GM23338 (cell line): ENCODE measurements at regions not wholly inside any gene's neighbourhood (a gene's known extent, or its start where the extent isn't known, plus 50 kb on each side); places are given as distances from the start of the nearest gene placed in this dataset.

ENCODE experiments used
- ATAC-seq: fragments of 200-7000 bp; cut with Tn5 transposase; 3 replicates; pipeline ENCODE4 v1.9.1; 2020
- DNase-seq: peaks from one replicate; pipeline ENCODE4 v3.0.0-alpha.2; 2015; ENCODE audit warnings: low spot score
- H2AFZ ChIP-seq: fragments of 200-600 bp; sonication (generic); 2 replicates; pipeline ENCODE4 v1.8.0; 2016; ENCODE audit warnings: antibody characterized with exemption, mild to moderate bottlenecking, moderate library complexity
- H3F3A ChIP-seq: fragments of 200-600 bp; sonication (generic); replicated peaks from 2 replicates; pipeline ENCODE4 v1.8.0; 2017; ENCODE audit warnings: antibody characterized with exemption, mixed run types, low read depth
- H3K27ac ChIP-seq: fragments of 200-600 bp; sonication (generic); 2 replicates; pipeline ENCODE4 v1.6.1; 2016; ENCODE audit warnings: low read depth
- H3K27me3 ChIP-seq: fragments of 200-600 bp; sonication (generic); 2 replicates; pipeline ENCODE4 v1.8.0; 2016; ENCODE audit warnings: mild to moderate bottlenecking, mixed run types, moderate library complexity; ENCODE audit not compliant: insufficient read depth
- H3K36me3 ChIP-seq: fragments of 200-600 bp; sonication (generic); 2 replicates; pipeline ENCODE4 v1.8.0; 2016; ENCODE audit warnings: mild to moderate bottlenecking; ENCODE audit not compliant: insufficient read depth
- H3K4me1 ChIP-seq: fragments of 200-600 bp; sonication (generic); 2 replicates; pipeline ENCODE4 v1.8.0; 2016; ENCODE audit warnings: mild to moderate bottlenecking, moderate library complexity; ENCODE audit not compliant: insufficient read depth
- H3K4me2 ChIP-seq: fragments of 200-600 bp; sonication (generic); 2 replicates; pipeline ENCODE4 v1.7.1; 2017; ENCODE audit warnings: mixed run types
- H3K4me3 ChIP-seq: fragments of 200-600 bp; sonication (generic); 2 replicates; pipeline ENCODE4 v1.6.1; 2016; ENCODE audit warnings: mixed run types
- H3K79me2 ChIP-seq: fragments of 200-600 bp; sonication (generic); replicated peaks from 2 replicates; pipeline ENCODE4 v1.8.0; 2017; ENCODE audit warnings: mild to moderate bottlenecking; ENCODE audit not compliant: insufficient read depth
- H3K9me2 ChIP-seq: fragments of 200-600 bp; sonication (generic); 2 replicates; pipeline ENCODE4 v1.8.0; 2017; ENCODE audit not compliant: insufficient read depth
- H4K20me1 ChIP-seq: fragments of 200-600 bp; sonication (generic); replicated peaks from 2 replicates; pipeline ENCODE4 v1.8.0; 2017; ENCODE audit warnings: mild to moderate bottlenecking; ENCODE audit not compliant: insufficient read depth
- H3K27ac Mint-ChIP-seq: 2 replicates; pipeline ENCODE4 v1.8.0; 2020; ENCODE audit warnings: inconsistent platforms, mild to moderate bottlenecking, moderate library complexity, mixed read lengths
- H3K27me3 Mint-ChIP-seq: 3 replicates; pipeline ENCODE4 v1.8.0; 2022; ENCODE audit warnings: low read depth, mild to moderate bottlenecking, moderate library complexity, mixed read lengths, inconsistent platforms; ENCODE audit not compliant: insufficient read depth, poor library complexity
- H3K36me3 Mint-ChIP-seq: 3 replicates; pipeline ENCODE4 v1.8.0; 2021; ENCODE audit warnings: low read depth, mild to moderate bottlenecking, inconsistent platforms, moderate library complexity, mixed read lengths
- H3K4me1 Mint-ChIP-seq: 3 replicates; pipeline ENCODE4 v1.8.0; 2020; ENCODE audit warnings: mild to moderate bottlenecking, inconsistent platforms, mixed read lengths
- H3K4me3 Mint-ChIP-seq: 3 replicates; pipeline ENCODE4 v1.8.0; 2021; ENCODE audit warnings: moderate library complexity, mild to moderate bottlenecking, inconsistent platforms, mixed read lengths
- H3K9me3 Mint-ChIP-seq: 3 replicates; pipeline ENCODE4 v1.8.0; 2020; ENCODE audit warnings: moderate library complexity, mild to moderate bottlenecking, inconsistent platforms, mixed read lengths
- EZH2phosphoT487 ChIP-seq: fragments of 200-600 bp; sonication (generic); IDR thresholded peaks from one replicate; pipeline ENCODE4 v1.8.1; 2018; ENCODE audit warnings: antibody characterized with exemption; ENCODE audit not compliant: unreplicated experiment
- REST ChIP-seq: IDR thresholded peaks from one replicate; pipeline ENCODE4 v1.6.1; 2018; ENCODE audit warnings: antibody characterized with exemption; ENCODE audit not compliant: unreplicated experiment
- ZNF114 ChIP-seq: fragments of 250-450 bp; sonication (Bioruptor Pico); IDR thresholded peaks from 2 replicates; pipeline ENCODE4 v1.5.0; 2020; ENCODE audit warnings: mild to moderate bottlenecking, moderate library complexity
- ZNF331 ChIP-seq: fragments of 250-450 bp; sonication (Bioruptor Pico); IDR thresholded peaks from 2 replicates; pipeline ENCODE4 v1.5.0; 2020; ENCODE audit warnings: low read depth, mild to moderate bottlenecking, moderate library complexity
- TF ChIP-seq, protein P1 (sequence below): IDR thresholded peaks from 2 replicates; pipeline ENCODE4 v1.6.1; 2016; ENCODE audit warnings: antibody characterized with exemption

DNA sequence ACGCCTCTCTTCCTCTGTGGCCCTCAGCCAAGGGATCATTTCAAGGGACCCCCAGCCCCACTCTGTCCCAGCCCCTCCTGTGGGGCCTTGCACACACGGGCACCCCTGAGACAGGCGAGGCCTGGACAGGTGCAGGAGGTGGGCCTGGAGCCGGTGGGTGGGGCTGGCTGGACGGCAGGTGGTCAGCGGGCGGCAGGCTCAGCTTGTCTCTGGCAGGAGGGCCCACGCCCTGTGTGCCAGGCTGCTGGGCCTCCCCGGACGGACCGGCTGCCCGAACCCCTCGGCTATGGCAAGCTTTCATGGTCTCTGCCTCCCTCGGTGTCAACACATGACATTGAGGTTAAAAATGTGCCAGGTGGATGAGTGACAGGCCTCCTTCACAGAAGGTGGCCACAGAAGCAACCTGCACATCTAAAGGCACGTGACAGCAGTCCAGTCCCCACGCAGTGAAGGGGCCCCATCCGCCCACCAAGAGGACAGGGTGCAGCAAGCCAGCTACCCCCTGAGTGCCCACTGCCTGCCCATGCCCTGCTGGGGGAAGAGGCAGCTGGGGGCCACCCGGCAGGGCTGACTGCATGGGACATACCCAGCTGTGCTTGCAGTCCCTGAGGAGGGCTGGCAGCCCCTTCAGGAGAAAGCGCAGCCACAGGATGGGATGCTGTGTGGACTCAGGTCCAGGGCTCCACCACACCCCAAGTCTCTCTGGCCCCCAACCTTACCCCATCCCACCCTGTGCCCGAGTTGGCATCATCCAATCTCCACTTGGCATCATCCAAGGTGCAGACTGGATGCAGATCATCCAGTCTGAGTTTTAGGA lies 109.3 kb downstream of the FAM53A start:
- H3K36me3 Mint-ChIP-seq: no peaks in the 10 kb centered on the region; the same call in 2 of the 3 replicates
- Histone ChIP-seq H3K4me2 (no peak overlapping the region), H3K79me2 (no peaks in the 10 kb centered on the region), H3F3A (peaks cover under 1% of the 10 kb centered on the region; the same call in 1 of the 2 replicates), H3K4me1 (peaks cover 31% of the 10 kb centered on the region), H2AFZ (no peak overlapping the region), H3K27me3 (peaks cover 10% of the 10 kb centered on the region), H3K9me2 (no peaks in the 10 kb centered on the region), H4K20me1 (no peaks in the 10 kb centered on the region), H3K4me3 (no peak overlapping the region), H3K36me3 (no peaks in the 10 kb centered on the region), H3K27ac (no peak overlapping the region)
- no peak for ATAC-seq
- no peak for TF ChIP-seq ZNF331 (CRISPR knock-in tag)
- TF ChIP-seq EZH2phosphoT487: no peak
- no peak for TF ChIP-seq REST
- TF ChIP-seq ZNF114: no peak
- H3K4me3 Mint-ChIP-seq: no peak overlapping the region
- no peak overlapping the region for H3K27ac Mint-ChIP-seq
- peaks cover 38% of the 10 kb centered on the region for H3K4me1 Mint-ChIP-seq
- peaks cover 23% of the 10 kb centered on the region for H3K27me3 Mint-ChIP-seq
- no peaks in the 10 kb centered on the region; the same call in 2 of the 3 replicates for H3K9me3 Mint-ChIP-seq
- no peak for DNase-seq

GRCh38 chr4:1573830-1574459 lies 110.2 kb downstream of the FAM53A start:
- no peak overlapping the region for H3K4me3 ChIP-seq
- ATAC-seq: no peak
- Mint-ChIP-seq H3K4me3 (no peak overlapping the region; the same call in 2 of the 3 replicates), H3K4me1 (peaks cover 40% of the 10 kb centered on the region), H3K27me3 (peaks cover 24% of the 10 kb centered on the region), H3K27ac (no peak overlapping the region), H3K9me3 (no peaks in the 10 kb centered on the region; the same call in 2 of the 3 replicates), H3K36me3 (no peaks in the 10 kb centered on the region; the same call in 2 of the 3 replicates)
- no peak overlapping the region for H3K27ac ChIP-seq
- no peak overlapping the region for H2AFZ ChIP-seq
- H3F3A ChIP-seq: no peaks in the 10 kb centered on the region
- H3K27me3 ChIP-seq: peaks cover 10% of the 10 kb centered on the region
- H3K9me2 ChIP-seq: no peaks in the 10 kb centered on the region
- DNase-seq: no peak
- no peaks in the 10 kb centered on the region for H3K79me2 ChIP-seq
- no peaks in the 10 kb centered on the region for H3K36me3 ChIP-seq
- no peak overlapping the region for H3K4me2 ChIP-seq
- peaks cover 31% of the 10 kb centered on the region for H3K4me1 ChIP-seq
- H4K20me1 ChIP-seq: no peaks in the 10 kb centered on the region
- TF ChIP-seq, protein P1, sequence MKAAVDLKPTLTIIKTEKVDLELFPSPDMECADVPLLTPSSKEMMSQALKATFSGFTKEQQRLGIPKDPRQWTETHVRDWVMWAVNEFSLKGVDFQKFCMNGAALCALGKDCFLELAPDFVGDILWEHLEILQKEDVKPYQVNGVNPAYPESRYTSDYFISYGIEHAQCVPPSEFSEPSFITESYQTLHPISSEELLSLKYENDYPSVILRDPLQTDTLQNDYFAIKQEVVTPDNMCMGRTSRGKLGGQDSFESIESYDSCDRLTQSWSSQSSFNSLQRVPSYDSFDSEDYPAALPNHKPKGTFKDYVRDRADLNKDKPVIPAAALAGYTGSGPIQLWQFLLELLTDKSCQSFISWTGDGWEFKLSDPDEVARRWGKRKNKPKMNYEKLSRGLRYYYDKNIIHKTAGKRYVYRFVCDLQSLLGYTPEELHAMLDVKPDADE: no peak
- TF ChIP-seq REST (no peak), ZNF331 (CRISPR knock-in tag) (no peak)
